ENCODE measurements at regions not wholly inside any gene's neighbourhood (a gene's known extent, or its start where the extent isn't known, plus 50 kb on each side); places are given as distances from the start of the nearest gene placed in this dataset.

GRCh38 chr7:106777674-106778299 lies 87.3 kb upstream of the PIK3CG start:
- Histone ChIP-seq H3K4me1 (ENCODE audit: insufficient read depth, low read length) (peaks cover 48% of the 10 kb centered on the region), H3K4me3 (ENCODE audit: low read length) (no peak overlapping the region), H4K20me1 (ENCODE audit: low read length) (no peaks in the 10 kb centered on the region), H3K9ac (ENCODE audit: low read length) (no peak overlapping the region), H3K27ac (ENCODE audit: low read length) (no peak overlapping the region), H3F3A (ENCODE audit: low read length, unreplicated experiment) (peaks cover 7% of the 10 kb centered on the region), H2AFZ (ENCODE audit: low read length) (no peak overlapping the region), H3K9me3 (ENCODE audit: low read length) (no peaks in the 10 kb centered on the region), H3K36me3 (ENCODE audit: low read depth, low read length) (no peaks in the 10 kb centered on the region; the same call in 1 of the 2 replicates), H3K4me2 (ENCODE audit: low read length) (no peak overlapping the region), H3K27me3 (ENCODE audit: low read length) (no peaks in the 10 kb centered on the region), H3K9me2 (replicated peaks; ENCODE audit: low read length) (no peaks in the 10 kb centered on the region), H3K79me2 (ENCODE audit: low read length) (no peaks in the 10 kb centered on the region)
- intact Hi-C loops (cut with micrococcal nuclease) = loop anchor here (5.0 kb wide), 1 partner anchor 155 kb away; no protein-coding TSS in a partner anchor
- POLR2A ChIA-PET (ENCODE audit: unreplicated experiment) = interaction anchor here (0.7 kb wide), 1 partner anchor 377 kb away, joined by 3 read pairs; no protein-coding TSS in a partner anchor
- no peak for ATAC-seq
- TF ChIP-seq EZH2phosphoT487 (IDR thresholded peaks at IDR 0.05; ENCODE audit: borderline replicate concordance, low read length) = no peak
- TF ChIP-seq EZH2 (IDR thresholded peaks at IDR 0.05; ENCODE audit: low read length, unreplicated experiment) = no peak
- TF ChIP-seq, protein P1, sequence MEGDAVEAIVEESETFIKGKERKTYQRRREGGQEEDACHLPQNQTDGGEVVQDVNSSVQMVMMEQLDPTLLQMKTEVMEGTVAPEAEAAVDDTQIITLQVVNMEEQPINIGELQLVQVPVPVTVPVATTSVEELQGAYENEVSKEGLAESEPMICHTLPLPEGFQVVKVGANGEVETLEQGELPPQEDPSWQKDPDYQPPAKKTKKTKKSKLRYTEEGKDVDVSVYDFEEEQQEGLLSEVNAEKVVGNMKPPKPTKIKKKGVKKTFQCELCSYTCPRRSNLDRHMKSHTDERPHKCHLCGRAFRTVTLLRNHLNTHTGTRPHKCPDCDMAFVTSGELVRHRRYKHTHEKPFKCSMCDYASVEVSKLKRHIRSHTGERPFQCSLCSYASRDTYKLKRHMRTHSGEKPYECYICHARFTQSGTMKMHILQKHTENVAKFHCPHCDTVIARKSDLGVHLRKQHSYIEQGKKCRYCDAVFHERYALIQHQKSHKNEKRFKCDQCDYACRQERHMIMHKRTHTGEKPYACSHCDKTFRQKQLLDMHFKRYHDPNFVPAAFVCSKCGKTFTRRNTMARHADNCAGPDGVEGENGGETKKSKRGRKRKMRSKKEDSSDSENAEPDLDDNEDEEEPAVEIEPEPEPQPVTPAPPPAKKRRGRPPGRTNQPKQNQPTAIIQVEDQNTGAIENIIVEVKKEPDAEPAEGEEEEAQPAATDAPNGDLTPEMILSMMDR (conservative IDR thresholded peaks at IDR 0.05; ENCODE audit: low read depth, low read length) = no peak
- no TSS peak for BruUV-seq (replicated peaks)
- DNase-seq = no peak
- CTCF ChIA-PET = no interaction called here

GRCh38 chr7:106778656-106779250 lies 86.3 kb upstream of the PIK3CG start:
- TF ChIP-seq EZH2phosphoT487 (IDR thresholded peaks at IDR 0.05; ENCODE audit: borderline replicate concordance, low read length) (no peak), EZH2 (IDR thresholded peaks at IDR 0.05; ENCODE audit: low read length, unreplicated experiment) (no peak)
- TF ChIP-seq, protein P1 (conservative IDR thresholded peaks at IDR 0.05; ENCODE audit: low read depth, low read length) = no peak
- Histone ChIP-seq H3K36me3 (ENCODE audit: low read depth, low read length) (no peaks in the 10 kb centered on the region; the same call in 1 of the 2 replicates), H3K9me3 (ENCODE audit: low read length) (no peaks in the 10 kb centered on the region), H4K20me1 (ENCODE audit: low read length) (no peaks in the 10 kb centered on the region), H3K79me2 (ENCODE audit: low read length) (no peaks in the 10 kb centered on the region), H3K4me3 (ENCODE audit: low read length) (no peak overlapping the region), H3K4me2 (ENCODE audit: low read length) (no peak overlapping the region), H3K4me1 (ENCODE audit: insufficient read depth, low read length) (peaks cover 39% of the 10 kb centered on the region), H3K27ac (ENCODE audit: low read length) (no peak overlapping the region), H3K27me3 (ENCODE audit: low read length) (no peaks in the 10 kb centered on the region), H3K9ac (ENCODE audit: low read length) (no peak overlapping the region), H2AFZ (ENCODE audit: low read length) (no peak overlapping the region), H3F3A (ENCODE audit: low read length, unreplicated experiment) (peaks cover 7% of the 10 kb centered on the region), H3K9me2 (replicated peaks; ENCODE audit: low read length) (no peaks in the 10 kb centered on the region)
- CTCF ChIA-PET = interaction anchor here (0.6 kb wide), 1 partner anchor 258 kb away, joined by 3 read pairs; no protein-coding TSS in a partner anchor
- no TSS peak for BruUV-seq (replicated peaks)
- intact Hi-C loops (cut with micrococcal nuclease) = loop anchor here (5.0 kb wide), 1 partner anchor 156 kb away; no protein-coding TSS in a partner anchor
- ATAC-seq (no peak), DNase-seq (no peak)
- POLR2A ChIA-PET (ENCODE audit: unreplicated experiment) = interaction anchor here (0.6 kb wide), 1 partner anchor 76 kb away, joined by 4 read pairs; no protein-coding TSS in a partner anchor
